ENCODE measurements at regions not wholly inside any gene's neighbourhood (a gene's known extent, or its start where the extent isn't known, plus 50 kb on each side); places are given as distances from the start of the nearest gene placed in this dataset.

DNA sequence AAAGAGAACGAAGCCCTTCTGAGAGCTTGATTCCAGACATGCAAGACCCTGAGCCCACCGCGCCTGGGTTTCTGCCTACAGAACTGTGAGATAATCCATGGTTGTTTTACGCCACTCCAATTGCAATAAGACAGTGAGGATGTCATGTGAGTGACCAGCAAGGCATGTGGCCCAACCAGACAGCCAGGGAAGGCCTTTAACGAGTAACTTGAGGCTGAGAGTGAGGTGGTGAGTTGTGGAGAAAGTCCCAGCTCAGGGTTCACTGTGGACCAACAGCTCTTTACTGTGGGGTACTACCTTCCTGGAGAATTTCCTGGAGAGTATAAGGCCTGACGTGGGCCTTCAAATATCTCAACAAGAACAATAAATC lies 153.9 kb downstream of the ETS2 start:
- TF ChIP-seq RAD21 (IDR thresholded peaks at IDR 0.05; ENCODE audit: low read depth) (no peak), EGR1 (IDR thresholded peaks at IDR 0.05) (no peak), CEBPB (IDR thresholded peaks at IDR 0.05) (no peak), TEAD4 (IDR thresholded peaks at IDR 0.05) (no peak), TAF1 (IDR thresholded peaks at IDR 0.05; ENCODE audit: low read depth) (no peak), CREB1 (IDR thresholded peaks at IDR 0.05; ENCODE audit: low read depth) (no peak)
- TF ChIP-seq, protein P1, sequence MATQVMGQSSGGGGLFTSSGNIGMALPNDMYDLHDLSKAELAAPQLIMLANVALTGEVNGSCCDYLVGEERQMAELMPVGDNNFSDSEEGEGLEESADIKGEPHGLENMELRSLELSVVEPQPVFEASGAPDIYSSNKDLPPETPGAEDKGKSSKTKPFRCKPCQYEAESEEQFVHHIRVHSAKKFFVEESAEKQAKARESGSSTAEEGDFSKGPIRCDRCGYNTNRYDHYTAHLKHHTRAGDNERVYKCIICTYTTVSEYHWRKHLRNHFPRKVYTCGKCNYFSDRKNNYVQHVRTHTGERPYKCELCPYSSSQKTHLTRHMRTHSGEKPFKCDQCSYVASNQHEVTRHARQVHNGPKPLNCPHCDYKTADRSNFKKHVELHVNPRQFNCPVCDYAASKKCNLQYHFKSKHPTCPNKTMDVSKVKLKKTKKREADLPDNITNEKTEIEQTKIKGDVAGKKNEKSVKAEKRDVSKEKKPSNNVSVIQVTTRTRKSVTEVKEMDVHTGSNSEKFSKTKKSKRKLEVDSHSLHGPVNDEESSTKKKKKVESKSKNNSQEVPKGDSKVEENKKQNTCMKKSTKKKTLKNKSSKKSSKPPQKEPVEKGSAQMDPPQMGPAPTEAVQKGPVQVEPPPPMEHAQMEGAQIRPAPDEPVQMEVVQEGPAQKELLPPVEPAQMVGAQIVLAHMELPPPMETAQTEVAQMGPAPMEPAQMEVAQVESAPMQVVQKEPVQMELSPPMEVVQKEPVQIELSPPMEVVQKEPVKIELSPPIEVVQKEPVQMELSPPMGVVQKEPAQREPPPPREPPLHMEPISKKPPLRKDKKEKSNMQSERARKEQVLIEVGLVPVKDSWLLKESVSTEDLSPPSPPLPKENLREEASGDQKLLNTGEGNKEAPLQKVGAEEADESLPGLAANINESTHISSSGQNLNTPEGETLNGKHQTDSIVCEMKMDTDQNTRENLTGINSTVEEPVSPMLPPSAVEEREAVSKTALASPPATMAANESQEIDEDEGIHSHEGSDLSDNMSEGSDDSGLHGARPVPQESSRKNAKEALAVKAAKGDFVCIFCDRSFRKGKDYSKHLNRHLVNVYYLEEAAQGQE (IDR thresholded peaks at IDR 0.05; ENCODE audit: low read depth), result no peak
- TF ChIP-seq, protein P2, sequence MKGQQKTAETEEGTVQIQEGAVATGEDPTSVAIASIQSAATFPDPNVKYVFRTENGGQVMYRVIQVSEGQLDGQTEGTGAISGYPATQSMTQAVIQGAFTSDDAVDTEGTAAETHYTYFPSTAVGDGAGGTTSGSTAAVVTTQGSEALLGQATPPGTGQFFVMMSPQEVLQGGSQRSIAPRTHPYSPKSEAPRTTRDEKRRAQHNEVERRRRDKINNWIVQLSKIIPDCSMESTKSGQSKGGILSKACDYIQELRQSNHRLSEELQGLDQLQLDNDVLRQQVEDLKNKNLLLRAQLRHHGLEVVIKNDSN (IDR thresholded peaks at IDR 0.05), result no peak

Data from Ishikawa (cell line).